ENCODE measurements at regions not wholly inside any gene's neighbourhood (a gene's known extent, or its start where the extent isn't known, plus 50 kb on each side); places are given as distances from the start of the nearest gene placed in this dataset.
"Not testable (repeated sequence)": the region's sequence is repeated elsewhere in the genome, so short reads cannot be mapped to it uniquely, and the experiment has no call there.

DNA sequence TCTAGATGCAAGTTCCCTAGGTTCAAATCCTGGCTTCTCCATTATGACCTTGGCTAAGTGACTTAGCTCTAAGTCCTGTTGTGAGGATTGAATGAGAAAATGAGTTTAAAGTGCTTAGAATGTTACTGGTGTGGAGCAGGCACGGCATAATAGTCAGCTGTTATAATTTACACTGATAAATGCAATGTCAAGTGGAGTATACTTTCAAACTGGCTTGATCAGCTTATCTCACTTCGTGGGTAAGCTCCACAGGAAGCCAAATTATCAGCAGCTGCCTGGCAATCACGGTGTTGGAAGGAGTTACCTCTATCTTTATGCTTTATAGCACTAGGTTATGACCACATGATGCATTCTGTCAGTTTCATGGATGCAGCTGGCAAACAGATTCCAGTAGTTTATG, 272.8 kb downstream of the OLFM4 start:
- TF ChIP-seq, protein P1, sequence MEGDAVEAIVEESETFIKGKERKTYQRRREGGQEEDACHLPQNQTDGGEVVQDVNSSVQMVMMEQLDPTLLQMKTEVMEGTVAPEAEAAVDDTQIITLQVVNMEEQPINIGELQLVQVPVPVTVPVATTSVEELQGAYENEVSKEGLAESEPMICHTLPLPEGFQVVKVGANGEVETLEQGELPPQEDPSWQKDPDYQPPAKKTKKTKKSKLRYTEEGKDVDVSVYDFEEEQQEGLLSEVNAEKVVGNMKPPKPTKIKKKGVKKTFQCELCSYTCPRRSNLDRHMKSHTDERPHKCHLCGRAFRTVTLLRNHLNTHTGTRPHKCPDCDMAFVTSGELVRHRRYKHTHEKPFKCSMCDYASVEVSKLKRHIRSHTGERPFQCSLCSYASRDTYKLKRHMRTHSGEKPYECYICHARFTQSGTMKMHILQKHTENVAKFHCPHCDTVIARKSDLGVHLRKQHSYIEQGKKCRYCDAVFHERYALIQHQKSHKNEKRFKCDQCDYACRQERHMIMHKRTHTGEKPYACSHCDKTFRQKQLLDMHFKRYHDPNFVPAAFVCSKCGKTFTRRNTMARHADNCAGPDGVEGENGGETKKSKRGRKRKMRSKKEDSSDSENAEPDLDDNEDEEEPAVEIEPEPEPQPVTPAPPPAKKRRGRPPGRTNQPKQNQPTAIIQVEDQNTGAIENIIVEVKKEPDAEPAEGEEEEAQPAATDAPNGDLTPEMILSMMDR (IDR thresholded peaks at IDR 0.05), result no peak
- TF ChIP-seq TCF7L2 (IDR thresholded peaks at IDR 0.05; ENCODE audit: low read depth, low read length) (no peak), POLR2AphosphoS5 (IDR thresholded peaks at IDR 0.05; ENCODE audit: low read depth, low read length) (no peak), SIN3A (IDR thresholded peaks at IDR 0.05; ENCODE audit: borderline replicate concordance, insufficient read depth, low read depth, low read length) (no peak)
- TF ChIP-seq, protein P2, sequence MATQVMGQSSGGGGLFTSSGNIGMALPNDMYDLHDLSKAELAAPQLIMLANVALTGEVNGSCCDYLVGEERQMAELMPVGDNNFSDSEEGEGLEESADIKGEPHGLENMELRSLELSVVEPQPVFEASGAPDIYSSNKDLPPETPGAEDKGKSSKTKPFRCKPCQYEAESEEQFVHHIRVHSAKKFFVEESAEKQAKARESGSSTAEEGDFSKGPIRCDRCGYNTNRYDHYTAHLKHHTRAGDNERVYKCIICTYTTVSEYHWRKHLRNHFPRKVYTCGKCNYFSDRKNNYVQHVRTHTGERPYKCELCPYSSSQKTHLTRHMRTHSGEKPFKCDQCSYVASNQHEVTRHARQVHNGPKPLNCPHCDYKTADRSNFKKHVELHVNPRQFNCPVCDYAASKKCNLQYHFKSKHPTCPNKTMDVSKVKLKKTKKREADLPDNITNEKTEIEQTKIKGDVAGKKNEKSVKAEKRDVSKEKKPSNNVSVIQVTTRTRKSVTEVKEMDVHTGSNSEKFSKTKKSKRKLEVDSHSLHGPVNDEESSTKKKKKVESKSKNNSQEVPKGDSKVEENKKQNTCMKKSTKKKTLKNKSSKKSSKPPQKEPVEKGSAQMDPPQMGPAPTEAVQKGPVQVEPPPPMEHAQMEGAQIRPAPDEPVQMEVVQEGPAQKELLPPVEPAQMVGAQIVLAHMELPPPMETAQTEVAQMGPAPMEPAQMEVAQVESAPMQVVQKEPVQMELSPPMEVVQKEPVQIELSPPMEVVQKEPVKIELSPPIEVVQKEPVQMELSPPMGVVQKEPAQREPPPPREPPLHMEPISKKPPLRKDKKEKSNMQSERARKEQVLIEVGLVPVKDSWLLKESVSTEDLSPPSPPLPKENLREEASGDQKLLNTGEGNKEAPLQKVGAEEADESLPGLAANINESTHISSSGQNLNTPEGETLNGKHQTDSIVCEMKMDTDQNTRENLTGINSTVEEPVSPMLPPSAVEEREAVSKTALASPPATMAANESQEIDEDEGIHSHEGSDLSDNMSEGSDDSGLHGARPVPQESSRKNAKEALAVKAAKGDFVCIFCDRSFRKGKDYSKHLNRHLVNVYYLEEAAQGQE (IDR thresholded peaks at IDR 0.05; ENCODE audit: insufficient read depth in 1 of 2, low read depth in 2 of 2, low read length in 1 of 2), result no peak
- Histone ChIP-seq H3K9me3 (ENCODE audit: control insufficient read depth, insufficient read depth, low read depth, low read length) (no peaks in the 10 kb centered on the region), H3K27ac (ENCODE audit: low read length) (no peak overlapping the region), H3K4me1 (ENCODE audit: control insufficient read depth, insufficient read depth, low read length) (no peaks in the 10 kb centered on the region), H3K36me3 (ENCODE audit: control insufficient read depth, insufficient read depth, low read length) (no peaks in the 10 kb centered on the region), H3K4me3 (ENCODE audit: low read depth in 2 of 2, low read length in 2 of 2) (no peak overlapping the region), H3K27me3 (ENCODE audit: control insufficient read depth, insufficient read depth, low read length) (no peaks in the 10 kb centered on the region)
- no peak for ATAC-seq
- in situ Hi-C loops (cut with HindIII; ENCODE audit: low pct_unique_long_range_greater_than_20kb, low sequenced_read_pairs), result no loop called here
- intact Hi-C loops (cut with micrococcal nuclease; ENCODE audit: unreplicated experiment), result no loop called here
- POLR2A ChIA-PET, result no interaction called here
- no peak for DNase-seq (ENCODE audit: low read depth, low spot score)
- CTCF ChIA-PET, result no interaction called here
- BruUV-seq (replicated peaks), result no TSS peak

GRCh38 chr13:53305419-53305818, 276.8 kb downstream of the OLFM4 start:
- ATAC-seq; H3K36me3 ChIP-seq (ENCODE audit: control insufficient read depth, insufficient read depth, low read length); H3K9me3 ChIP-seq (ENCODE audit: control insufficient read depth, insufficient read depth, low read depth, low read length); intact Hi-C loops (cut with micrococcal nuclease; ENCODE audit: unreplicated experiment); BruUV-seq (replicated peaks); CTCF ChIA-PET; H3K4me3 ChIP-seq (ENCODE audit: low read depth in 2 of 2, low read length in 2 of 2); DNase-seq (ENCODE audit: low read depth, low spot score); H3K27me3 ChIP-seq (ENCODE audit: control insufficient read depth, insufficient read depth, low read length); in situ Hi-C loops (cut with HindIII; ENCODE audit: low pct_unique_long_range_greater_than_20kb, low sequenced_read_pairs); H3K4me1 ChIP-seq (ENCODE audit: control insufficient read depth, insufficient read depth, low read length); POLR2A ChIA-PET; H3K27ac ChIP-seq (ENCODE audit: low read length): not testable (repeated sequence)

DNA sequence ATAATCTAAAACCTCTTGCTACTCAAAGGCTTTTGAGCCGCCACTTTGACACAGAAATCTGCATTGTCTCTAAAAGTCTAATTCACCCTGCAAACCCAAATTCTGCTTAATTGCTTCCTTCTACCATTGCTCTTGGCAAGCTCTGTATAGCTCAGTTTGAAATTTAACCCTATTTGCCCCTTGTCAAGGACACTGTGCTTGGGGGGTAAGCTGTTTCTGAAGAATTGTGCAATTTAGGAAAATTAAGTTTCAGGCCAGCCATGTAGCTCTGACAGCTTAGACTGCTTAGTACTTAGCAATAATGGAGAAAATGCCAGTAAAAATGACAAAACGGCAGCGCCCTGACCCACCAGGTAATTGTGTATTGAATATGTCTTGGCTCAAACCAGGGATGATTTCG, 282.2 kb downstream of the OLFM4 start:
- no peak for ATAC-seq

More for the DNA sequence above, 282.2 kb downstream of the OLFM4 start:
- in situ Hi-C loops (cut with HindIII; ENCODE audit: low pct_unique_long_range_greater_than_20kb, low sequenced_read_pairs) (no loop called here), intact Hi-C loops (cut with micrococcal nuclease; ENCODE audit: unreplicated experiment) (no loop called here)
- no peak for DNase-seq (ENCODE audit: low read depth, low spot score)
- no peaks in the 10 kb centered on the region for H3K9me3 ChIP-seq (ENCODE audit: control insufficient read depth, insufficient read depth, low read depth, low read length)
- no TSS peak for BruUV-seq (replicated peaks)
- TF ChIP-seq, protein P2 (IDR thresholded peaks at IDR 0.05; ENCODE audit: insufficient read depth in 1 of 2, low read depth in 2 of 2, low read length in 1 of 2), result no peak
- TF ChIP-seq SIN3A (IDR thresholded peaks at IDR 0.05; ENCODE audit: borderline replicate concordance, insufficient read depth, low read depth, low read length), result no peak
- TF ChIP-seq TCF7L2 (IDR thresholded peaks at IDR 0.05; ENCODE audit: low read depth, low read length), result no peak
- TF ChIP-seq, protein P1 (IDR thresholded peaks at IDR 0.05), result no peak
- no peak for TF ChIP-seq POLR2AphosphoS5 (IDR thresholded peaks at IDR 0.05; ENCODE audit: low read depth, low read length)
- POLR2A ChIA-PET, result no interaction called here
- CTCF ChIA-PET, result no interaction called here
- no peak overlapping the region for H3K27ac ChIP-seq (ENCODE audit: low read length)
- no peak overlapping the region for H3K4me3 ChIP-seq (ENCODE audit: low read depth in 2 of 2, low read length in 2 of 2)
- H3K36me3 ChIP-seq (ENCODE audit: control insufficient read depth, insufficient read depth, low read length), result no peaks in the 10 kb centered on the region
- no peaks in the 10 kb centered on the region for H3K27me3 ChIP-seq (ENCODE audit: control insufficient read depth, insufficient read depth, low read length)
- H3K4me1 ChIP-seq (ENCODE audit: control insufficient read depth, insufficient read depth, low read length), result no peaks in the 10 kb centered on the region

All from Panc1 (cell line).